WTC11 (cell line): ENCODE measurements at regions not wholly inside any gene's neighbourhood (a gene's known extent, or its start where the extent isn't known, plus 50 kb on each side); places are given as distances from the start of the nearest gene placed in this dataset.

ENCODE experiments used
- ATAC-seq: fragments of 200-7000 bp; cut with Tn5 transposase; 2 replicates; pipeline ENCODE4 v1.10.0; 2021; ENCODE audit warnings: mild to moderate bottlenecking, moderate library complexity
- CTCF ChIA-PET: fragments of 300-600 bp; sonication (Branson Sonifier 250); formaldehyde crosslinking; loops from one replicate; lab custom pipeline; 2021; ENCODE audit warnings: antibody characterized with exemption; lab: Charles Lee
- POLR2A ChIA-PET: fragments of 350-600 bp; sonication (Branson Sonifier 250); formaldehyde crosslinking; loops from one replicate; lab custom pipeline; 2021; ENCODE audit warnings: antibody characterized with exemption; lab: Charles Lee
- DNase-seq: peaks from one replicate; pipeline ENCODE4 v3.0.0; 2021; ENCODE audit warnings: low spot score
- H3K27ac Mint-ChIP-seq: 2 replicates; pipeline ENCODE4 v1.8.0; 2021; ENCODE audit warnings: mixed read lengths
- H3K27me3 Mint-ChIP-seq: 2 replicates; pipeline ENCODE4 v1.8.0; 2021; ENCODE audit warnings: low read depth, mild to moderate bottlenecking, moderate library complexity, mixed read lengths
- H3K36me3 Mint-ChIP-seq: 2 replicates; pipeline ENCODE4 v1.8.0; 2021; ENCODE audit warnings: mixed read lengths
- H3K4me1 Mint-ChIP-seq: 2 replicates; pipeline ENCODE4 v1.8.0; 2022; ENCODE audit warnings: mixed read lengths
- H3K4me3 Mint-ChIP-seq: 2 replicates; pipeline ENCODE4 v1.8.0; 2021; ENCODE audit warnings: mild to moderate bottlenecking, moderate library complexity, mixed read lengths
- H3K9me3 Mint-ChIP-seq: 2 replicates; pipeline ENCODE4 v1.8.0; 2021; ENCODE audit warnings: mixed read lengths
- CREM ChIP-seq: sonication (generic); formaldehyde crosslinking; IDR thresholded peaks from 2 replicates; pipeline ENCODE4 v1.8.1; 2022; ENCODE audit warnings: mild to moderate bottlenecking, missing genetic modification reagents, moderate library complexity
- ELF4 ChIP-seq: sonication (generic); formaldehyde crosslinking; IDR thresholded peaks from 2 replicates; pipeline ENCODE4 v1.8.1; 2022; ENCODE audit warnings: low read depth, mild to moderate bottlenecking, moderate library complexity, missing genetic modification reagents
- EMX1 ChIP-seq: fragments of 250-450 bp; sonication (Bioruptor Pico); IDR thresholded peaks from 2 replicates; pipeline ENCODE4 v1.8.0; 2021; ENCODE audit warnings: mild to moderate bottlenecking
- ESRRA ChIP-seq: sonication (generic); formaldehyde crosslinking; IDR thresholded peaks from 2 replicates; pipeline ENCODE4 v1.8.1; 2022; ENCODE audit warnings: mild to moderate bottlenecking, missing genetic modification reagents, borderline replicate concordance
- ETV6 ChIP-seq: sonication (generic); formaldehyde crosslinking; IDR thresholded peaks from 2 replicates; pipeline ENCODE4 v1.8.1; 2022; ENCODE audit warnings: mild to moderate bottlenecking, missing genetic modification reagents
- GRHL2 ChIP-seq: fragments of 250-450 bp; sonication (Bioruptor Pico); IDR thresholded peaks from 2 replicates; pipeline ENCODE4 v1.8.0; 2022; ENCODE audit warnings: mild to moderate bottlenecking, moderate library complexity; ENCODE audit not compliant: insufficient replicate concordance, severe bottlenecking
- HMGA2 ChIP-seq: fragments of 250-450 bp; sonication (Bioruptor Pico); IDR thresholded peaks from 2 replicates; pipeline ENCODE4 v1.4.0; 2021; ENCODE audit warnings: mild to moderate bottlenecking, moderate library complexity
- MXD4 ChIP-seq: fragments of 250-450 bp; sonication (Bioruptor Pico); IDR thresholded peaks from 2 replicates; pipeline ENCODE4 v1.8.0; 2021; ENCODE audit warnings: mild to moderate bottlenecking, moderate library complexity, borderline replicate concordance
- NFYB ChIP-seq: sonication (generic); formaldehyde crosslinking; conservative IDR thresholded peaks from 2 replicates; pipeline ENCODE4 v1.8.0; 2022; ENCODE audit warnings: low read depth, missing genetic modification reagents
- NR2C2 ChIP-seq: sonication (generic); formaldehyde crosslinking; IDR thresholded peaks from 2 replicates; pipeline ENCODE4 v1.8.0; 2022; ENCODE audit warnings: mild to moderate bottlenecking, missing genetic modification reagents
- PRRX2 ChIP-seq: fragments of 250-450 bp; sonication (Bioruptor Pico); IDR thresholded peaks from 2 replicates; pipeline ENCODE4 v1.8.0; 2021; ENCODE audit warnings: mild to moderate bottlenecking
- SMAD4 ChIP-seq: sonication (generic); formaldehyde crosslinking; IDR thresholded peaks from 2 replicates; pipeline ENCODE4 v1.8.0; 2022; ENCODE audit warnings: mild to moderate bottlenecking, missing genetic modification reagents
- ZNF138 ChIP-seq: sonication (generic); formaldehyde crosslinking; conservative IDR thresholded peaks from 2 replicates; pipeline ENCODE4 v1.8.1; 2022; ENCODE audit warnings: mild to moderate bottlenecking, moderate library complexity, missing genetic modification reagents
- ZNF232 ChIP-seq: sonication (generic); formaldehyde crosslinking; IDR thresholded peaks from 2 replicates; pipeline ENCODE4 v1.8.0; 2022; ENCODE audit warnings: mild to moderate bottlenecking, missing genetic modification reagents
- ZNF423 ChIP-seq: fragments of 250-450 bp; sonication (Bioruptor Pico); IDR thresholded peaks from 2 replicates; pipeline ENCODE4 v2.1.2; 2022; ENCODE audit warnings: mild to moderate bottlenecking, moderate library complexity
- ZNF671 ChIP-seq: fragments of 250-450 bp; sonication (Bioruptor Pico); IDR thresholded peaks from 2 replicates; pipeline ENCODE4 v1.8.0; 2021; ENCODE audit warnings: mild to moderate bottlenecking
- TF ChIP-seq, protein P1 (sequence below): sonication (generic); formaldehyde crosslinking; IDR thresholded peaks from 2 replicates; pipeline ENCODE4 v1.8.1; 2023; ENCODE audit warnings: mild to moderate bottlenecking, missing genetic modification reagents, moderate library complexity
- TF ChIP-seq, protein P2 (sequence below): sonication (generic); formaldehyde crosslinking; IDR thresholded peaks from 2 replicates; pipeline ENCODE4 v1.8.0; 2022; ENCODE audit warnings: mild to moderate bottlenecking, missing genetic modification reagents
- TF ChIP-seq, protein P3 (sequence below): sonication (generic); formaldehyde crosslinking; IDR thresholded peaks from 2 replicates; pipeline ENCODE4 v1.8.0; 2022; ENCODE audit warnings: mild to moderate bottlenecking, missing genetic modification reagents
- TF ChIP-seq, protein P4 (sequence below): sonication (generic); formaldehyde crosslinking; conservative IDR thresholded peaks from 2 replicates; pipeline ENCODE4 v1.8.1; 2022; ENCODE audit warnings: mild to moderate bottlenecking, missing genetic modification reagents
- TF ChIP-seq, protein P5 (sequence below): sonication (generic); formaldehyde crosslinking; IDR thresholded peaks from 2 replicates; pipeline ENCODE4 v1.8.1; 2023; ENCODE audit warnings: mild to moderate bottlenecking, missing genetic modification reagents, moderate library complexity
- TF ChIP-seq, protein P6 (sequence below): sonication (generic); formaldehyde crosslinking; IDR thresholded peaks from 2 replicates; pipeline ENCODE4 v1.8.0; 2022; ENCODE audit warnings: mild to moderate bottlenecking, missing genetic modification reagents

DNA sequence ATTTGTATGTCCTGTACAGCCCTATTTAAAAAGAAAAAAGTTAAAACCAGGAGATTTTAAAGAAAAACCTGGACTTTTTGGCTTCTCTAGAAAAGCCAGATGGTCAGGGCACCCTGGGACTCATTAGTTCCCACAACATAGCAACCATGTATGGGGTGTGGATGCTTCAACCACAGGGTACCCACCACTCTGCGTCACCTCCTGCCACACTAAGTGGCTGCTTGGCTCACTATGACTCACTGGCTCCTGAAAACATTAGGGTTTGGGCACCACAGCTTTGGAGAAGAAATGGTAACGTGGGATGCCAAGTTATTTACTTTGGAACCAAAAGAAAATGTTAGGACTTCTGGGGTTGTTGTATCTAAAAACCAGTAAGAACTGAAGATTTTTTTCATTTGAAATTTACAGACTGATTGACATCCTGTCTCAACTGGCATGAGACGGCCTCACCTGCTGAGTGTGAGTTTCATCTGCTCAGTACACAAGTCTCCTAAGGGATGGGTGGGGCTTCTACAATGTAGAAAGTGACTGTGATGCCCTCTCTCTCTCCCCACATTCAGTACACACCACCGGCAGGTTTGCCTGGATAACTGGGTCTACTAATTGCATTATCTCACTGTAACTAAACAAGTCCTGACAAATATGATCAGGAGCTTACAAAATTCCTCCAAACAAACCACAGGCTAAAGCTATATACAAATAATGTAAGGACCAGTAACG is 103.9 kb downstream of the ESM1 start:
- peaks cover 47% of the 10 kb centered on the region for H3K27me3 Mint-ChIP-seq
- peaks cover 24% of the 10 kb centered on the region for H3K9me3 Mint-ChIP-seq
- TF ChIP-seq, protein P1, sequence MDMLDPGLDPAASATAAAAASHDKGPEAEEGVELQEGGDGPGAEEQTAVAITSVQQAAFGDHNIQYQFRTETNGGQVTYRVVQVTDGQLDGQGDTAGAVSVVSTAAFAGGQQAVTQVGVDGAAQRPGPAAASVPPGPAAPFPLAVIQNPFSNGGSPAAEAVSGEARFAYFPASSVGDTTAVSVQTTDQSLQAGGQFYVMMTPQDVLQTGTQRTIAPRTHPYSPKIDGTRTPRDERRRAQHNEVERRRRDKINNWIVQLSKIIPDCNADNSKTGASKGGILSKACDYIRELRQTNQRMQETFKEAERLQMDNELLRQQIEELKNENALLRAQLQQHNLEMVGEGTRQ (CRISPR knock-in tag): no peak
- no peak for TF ChIP-seq ELF4 (CRISPR knock-in tag)
- no peak for TF ChIP-seq MXD4 (CRISPR knock-in tag)
- TF ChIP-seq ZNF138: no peak
- ChIA-PET CTCF (no interaction called here), POLR2A (no interaction called here)
- no peak overlapping the region for H3K27ac Mint-ChIP-seq
- H3K4me1 Mint-ChIP-seq: peaks cover 45% of the 10 kb centered on the region
- ATAC-seq (no peak), DNase-seq (no peak)
- H3K4me3 Mint-ChIP-seq: no peak overlapping the region
- peaks cover 20% of the 10 kb centered on the region for H3K36me3 Mint-ChIP-seq

DNA sequence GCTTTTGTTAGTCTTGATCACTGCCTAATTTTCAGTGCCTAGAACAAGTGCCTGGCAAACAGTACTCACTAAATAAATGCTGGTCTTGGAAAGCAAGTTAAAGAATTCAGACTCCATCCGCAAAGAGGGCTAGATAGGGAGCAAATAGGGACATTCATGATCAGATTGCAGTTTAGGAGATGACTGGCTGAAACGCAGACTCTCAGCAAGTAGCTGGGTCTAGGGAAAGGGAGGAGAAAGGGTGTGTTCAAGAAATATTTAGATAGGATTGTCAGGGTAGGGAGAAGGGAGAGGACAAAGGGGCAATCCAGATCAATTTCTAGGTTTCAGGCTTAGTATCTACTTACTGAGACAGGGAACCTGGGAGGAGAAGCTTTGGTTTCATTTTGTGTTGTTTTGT is 108.4 kb downstream of the ESM1 start:
- Mint-ChIP-seq H3K4me3 (no peak overlapping the region), H3K27ac (peak overlapping the region; percentile 32; the same call in 1 of the 2 replicates), H3K9me3 (peaks cover 8% of the 10 kb centered on the region), H3K27me3 (peaks cover 12% of the 10 kb centered on the region), H3K4me1 (peaks cover 56% of the 10 kb centered on the region), H3K36me3 (peaks cover 3% of the 10 kb centered on the region; the same call in 1 of the 2 replicates)
- ATAC-seq (no peak), DNase-seq (no peak)
- CTCF ChIA-PET: interaction anchor here (1.6 to 3.5 kb wide), 3 partner anchors 10 to 360 kb away, joined by 3 to 24 read pairs (median 7); partner anchors contain the start of gene SNX18
- no peak for TF ChIP-seq NFYB
- no peak for TF ChIP-seq HMGA2 (CRISPR knock-in tag)
- no peak for TF ChIP-seq ZNF232 (CRISPR knock-in tag)
- TF ChIP-seq ESRRA (CRISPR knock-in tag): no peak
- no peak for TF ChIP-seq ZNF671 (CRISPR knock-in tag)
- TF ChIP-seq, protein P2, sequence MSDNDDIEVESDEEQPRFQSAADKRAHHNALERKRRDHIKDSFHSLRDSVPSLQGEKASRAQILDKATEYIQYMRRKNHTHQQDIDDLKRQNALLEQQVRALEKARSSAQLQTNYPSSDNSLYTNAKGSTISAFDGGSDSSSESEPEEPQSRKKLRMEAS (CRISPR knock-in tag): no peak
- TF ChIP-seq, protein P3, sequence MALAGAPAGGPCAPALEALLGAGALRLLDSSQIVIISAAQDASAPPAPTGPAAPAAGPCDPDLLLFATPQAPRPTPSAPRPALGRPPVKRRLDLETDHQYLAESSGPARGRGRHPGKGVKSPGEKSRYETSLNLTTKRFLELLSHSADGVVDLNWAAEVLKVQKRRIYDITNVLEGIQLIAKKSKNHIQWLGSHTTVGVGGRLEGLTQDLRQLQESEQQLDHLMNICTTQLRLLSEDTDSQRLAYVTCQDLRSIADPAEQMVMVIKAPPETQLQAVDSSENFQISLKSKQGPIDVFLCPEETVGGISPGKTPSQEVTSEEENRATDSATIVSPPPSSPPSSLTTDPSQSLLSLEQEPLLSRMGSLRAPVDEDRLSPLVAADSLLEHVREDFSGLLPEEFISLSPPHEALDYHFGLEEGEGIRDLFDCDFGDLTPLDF (CRISPR knock-in tag): no peak
- no peak for TF ChIP-seq EMX1
- TF ChIP-seq ETV6 (CRISPR knock-in tag): no peak
- no peak for TF ChIP-seq NR2C2
- TF ChIP-seq ZNF423 (CRISPR knock-in tag): no peak
- no peak for TF ChIP-seq CREM
- no peak for TF ChIP-seq SMAD4 (CRISPR knock-in tag)
- TF ChIP-seq, protein P4, sequence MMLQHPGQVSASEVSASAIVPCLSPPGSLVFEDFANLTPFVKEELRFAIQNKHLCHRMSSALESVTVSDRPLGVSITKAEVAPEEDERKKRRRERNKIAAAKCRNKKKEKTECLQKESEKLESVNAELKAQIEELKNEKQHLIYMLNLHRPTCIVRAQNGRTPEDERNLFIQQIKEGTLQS: no peak
- TF ChIP-seq, protein P5, sequence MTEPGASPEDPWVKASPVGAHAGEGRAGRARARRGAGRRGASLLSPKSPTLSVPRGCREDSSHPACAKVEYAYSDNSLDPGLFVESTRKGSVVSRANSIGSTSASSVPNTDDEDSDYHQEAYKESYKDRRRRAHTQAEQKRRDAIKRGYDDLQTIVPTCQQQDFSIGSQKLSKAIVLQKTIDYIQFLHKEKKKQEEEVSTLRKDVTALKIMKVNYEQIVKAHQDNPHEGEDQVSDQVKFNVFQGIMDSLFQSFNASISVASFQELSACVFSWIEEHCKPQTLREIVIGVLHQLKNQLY (CRISPR knock-in tag): no peak
- TF ChIP-seq, protein P6, sequence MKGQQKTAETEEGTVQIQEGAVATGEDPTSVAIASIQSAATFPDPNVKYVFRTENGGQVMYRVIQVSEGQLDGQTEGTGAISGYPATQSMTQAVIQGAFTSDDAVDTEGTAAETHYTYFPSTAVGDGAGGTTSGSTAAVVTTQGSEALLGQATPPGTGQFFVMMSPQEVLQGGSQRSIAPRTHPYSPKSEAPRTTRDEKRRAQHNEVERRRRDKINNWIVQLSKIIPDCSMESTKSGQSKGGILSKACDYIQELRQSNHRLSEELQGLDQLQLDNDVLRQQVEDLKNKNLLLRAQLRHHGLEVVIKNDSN (CRISPR knock-in tag): no peak
- POLR2A ChIA-PET: no interaction called here

DNA sequence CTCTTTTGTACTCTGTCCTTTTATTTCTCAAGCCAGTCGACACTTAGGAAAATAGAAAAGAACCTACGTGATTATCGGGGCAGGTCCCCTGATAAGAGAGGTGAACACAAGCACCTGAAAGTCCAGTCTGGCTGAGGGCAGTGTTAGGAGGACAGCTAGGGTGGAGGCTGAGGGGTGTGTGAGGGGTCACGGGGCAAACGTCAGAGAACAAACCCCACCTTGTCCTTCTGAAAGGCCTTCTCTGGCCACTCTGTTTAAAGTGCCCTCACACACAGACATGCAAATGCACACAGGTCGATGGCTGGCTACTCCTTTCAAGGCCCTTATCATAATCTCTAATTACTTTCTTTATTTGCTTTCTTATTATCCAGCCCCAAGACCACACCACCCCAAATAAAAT is 108.8 kb downstream of the ESM1 start:
- Mint-ChIP-seq H3K36me3 (peaks cover 3% of the 10 kb centered on the region; the same call in 1 of the 2 replicates), H3K4me1 (peaks cover 56% of the 10 kb centered on the region), H3K27me3 (peaks cover 8% of the 10 kb centered on the region), H3K9me3 (peaks cover 8% of the 10 kb centered on the region), H3K4me3 (peak overlapping the region; percentile 36), H3K27ac (no peak overlapping the region)
- TF ChIP-seq, protein P1 (CRISPR knock-in tag): no peak
- TF ChIP-seq PRRX2 (CRISPR knock-in tag) (no peak), GRHL2 (no peak)
- DNase-seq: no peak
- CTCF ChIA-PET: interaction anchor here (1.6 to 3.5 kb wide), 3 partner anchors 9 to 359 kb away, joined by 3 to 24 read pairs (median 7); partner anchors contain the start of gene SNX18
- ATAC-seq: peak; percentile 35; the same call in 1 of the 2 replicates
- POLR2A ChIA-PET: no interaction called here
